ENCODE measurements at regions not wholly inside any gene's neighbourhood (a gene's known extent, or its start where the extent isn't known, plus 50 kb on each side); places are given as distances from the start of the nearest gene placed in this dataset.
"Not testable (repeated sequence)": the region's sequence is repeated elsewhere in the genome, so short reads cannot be mapped to it uniquely, and the experiment has no call there.

DNA sequence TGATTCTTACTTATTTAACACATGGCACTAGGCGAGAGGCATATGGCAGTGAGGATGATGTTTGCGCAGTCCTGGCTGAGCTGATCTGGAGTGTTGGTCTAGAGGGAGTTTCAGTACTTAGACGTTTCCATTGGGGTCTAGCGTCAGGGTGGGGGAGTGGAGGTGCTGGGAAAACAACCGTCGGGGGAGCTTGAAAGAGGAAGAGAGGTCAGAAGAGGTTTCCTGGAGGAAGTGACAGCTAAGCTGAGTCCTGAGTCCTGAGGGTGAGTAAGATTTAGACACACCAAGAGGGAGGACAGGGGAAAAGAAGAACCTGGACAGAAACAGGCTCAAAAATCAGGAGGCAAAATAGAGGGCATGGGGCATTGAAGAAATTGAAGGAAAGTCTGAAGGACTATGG, 81.4 kb downstream of the ALOX5AP start:
- DNase-seq (ENCODE audit: low read depth in 3 of 3) = no peak

DNA sequence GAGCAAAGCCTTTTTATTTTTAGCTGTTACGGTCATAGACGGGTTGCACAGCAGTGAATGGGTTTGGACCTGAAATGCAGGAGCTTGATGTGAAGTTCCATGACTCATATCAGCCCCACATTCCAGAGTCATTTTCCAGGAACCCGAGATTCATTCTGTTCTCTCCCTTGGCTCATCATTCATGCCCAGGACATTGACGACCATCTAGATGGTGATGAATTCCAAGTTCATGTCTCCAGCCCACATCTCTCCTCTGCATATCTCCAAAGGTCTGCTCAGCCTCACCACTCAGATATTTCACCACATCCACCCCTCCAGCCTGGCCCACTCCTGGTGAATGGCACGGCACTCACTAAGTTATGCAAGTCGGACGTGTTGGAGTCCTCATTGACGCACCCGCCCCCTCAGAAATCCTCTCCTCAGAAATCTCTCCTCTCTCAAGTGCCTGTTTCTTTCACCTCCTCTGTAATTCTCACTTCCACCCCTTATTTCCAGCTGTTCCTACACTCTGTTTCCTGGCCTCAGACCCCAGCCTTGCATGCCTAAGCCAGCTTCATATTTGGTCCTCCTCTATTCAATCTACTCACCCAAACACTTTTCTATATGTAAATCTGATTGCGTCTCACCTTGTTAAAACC, 83.1 kb downstream of the ALOX5AP start:
- DNase-seq (ENCODE audit: low read depth in 3 of 3) = no peak

DNA sequence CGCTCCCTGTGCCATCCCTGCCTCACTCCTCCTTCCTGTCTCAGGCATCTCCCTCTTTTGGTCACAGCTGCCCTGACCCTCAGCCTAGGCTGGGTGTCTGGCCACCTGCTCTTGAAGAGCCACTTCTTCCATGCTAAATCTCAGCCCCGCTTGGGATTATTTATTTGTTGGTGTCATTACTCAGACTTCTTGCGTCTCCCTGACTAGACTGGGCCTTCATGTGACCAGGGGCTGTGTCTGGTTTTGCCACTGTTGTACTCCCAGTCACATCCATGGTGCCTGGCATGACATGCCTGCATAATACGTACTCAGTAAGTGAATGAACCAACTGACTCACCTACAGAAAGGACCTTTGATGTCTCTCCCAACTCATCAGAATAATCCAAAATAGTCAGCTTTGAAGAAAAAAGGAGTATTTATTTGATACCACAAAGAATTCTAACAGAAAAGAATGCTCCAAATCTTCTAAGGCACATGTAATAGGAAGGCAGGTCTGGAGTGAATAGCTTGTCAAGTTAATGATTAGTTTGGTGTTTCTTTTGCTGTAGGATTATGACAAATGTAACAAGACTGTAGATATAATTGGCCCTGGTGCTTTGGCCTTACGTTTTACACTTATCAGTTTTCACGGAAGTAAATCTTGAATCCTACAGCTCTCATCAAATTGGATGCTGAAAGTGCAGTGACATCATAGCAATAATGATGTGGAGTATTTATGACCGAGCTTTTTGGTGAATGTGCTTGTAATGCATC, 84.0 kb downstream of the ALOX5AP start:
- DNase-seq (ENCODE audit: low read depth in 3 of 3) = no peak

DNA sequence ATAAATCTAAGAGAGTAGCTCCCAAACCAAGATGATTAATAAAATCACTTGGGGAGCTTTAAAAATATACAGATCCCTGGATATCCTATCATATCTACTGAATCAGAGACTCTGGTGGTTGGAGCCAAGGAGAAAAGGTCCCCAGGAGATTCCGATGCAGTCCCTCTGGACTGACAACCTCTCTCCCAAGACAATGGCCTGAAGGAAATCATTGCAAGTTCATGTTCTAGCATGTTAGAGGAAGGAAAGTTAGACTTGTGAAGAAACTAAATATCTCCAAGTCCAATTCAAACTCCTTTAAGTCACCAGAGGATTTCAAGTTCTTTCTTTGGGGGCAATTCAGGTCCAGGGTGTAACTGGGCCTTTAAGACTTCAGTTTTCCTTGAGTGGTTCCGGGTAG, 84.7 kb upstream of the MEDAG start:
- no peak for DNase-seq (ENCODE audit: low read depth in 3 of 3)

DNA sequence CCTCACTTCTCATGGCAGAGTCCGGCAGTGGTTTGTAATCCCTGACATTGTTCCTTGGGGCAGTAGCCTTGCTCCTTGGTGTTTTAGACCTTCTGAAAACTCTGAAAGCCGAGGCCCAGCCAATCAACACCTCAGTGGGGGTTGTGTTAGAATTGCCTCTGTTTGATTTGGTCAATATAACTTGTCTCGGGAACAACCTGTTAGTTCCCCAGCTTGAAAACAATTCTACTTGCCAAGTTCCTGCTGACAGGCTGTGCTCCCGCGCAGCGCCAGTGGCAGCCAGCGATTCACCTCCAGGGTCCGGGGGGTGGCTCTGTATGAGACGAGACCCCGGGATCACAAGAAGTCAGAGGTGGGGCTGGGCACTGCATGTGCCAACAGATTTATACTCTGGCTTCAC, 81.4 kb upstream of the MEDAG start:
- no peak for DNase-seq (ENCODE audit: low read depth in 3 of 3)

DNA sequence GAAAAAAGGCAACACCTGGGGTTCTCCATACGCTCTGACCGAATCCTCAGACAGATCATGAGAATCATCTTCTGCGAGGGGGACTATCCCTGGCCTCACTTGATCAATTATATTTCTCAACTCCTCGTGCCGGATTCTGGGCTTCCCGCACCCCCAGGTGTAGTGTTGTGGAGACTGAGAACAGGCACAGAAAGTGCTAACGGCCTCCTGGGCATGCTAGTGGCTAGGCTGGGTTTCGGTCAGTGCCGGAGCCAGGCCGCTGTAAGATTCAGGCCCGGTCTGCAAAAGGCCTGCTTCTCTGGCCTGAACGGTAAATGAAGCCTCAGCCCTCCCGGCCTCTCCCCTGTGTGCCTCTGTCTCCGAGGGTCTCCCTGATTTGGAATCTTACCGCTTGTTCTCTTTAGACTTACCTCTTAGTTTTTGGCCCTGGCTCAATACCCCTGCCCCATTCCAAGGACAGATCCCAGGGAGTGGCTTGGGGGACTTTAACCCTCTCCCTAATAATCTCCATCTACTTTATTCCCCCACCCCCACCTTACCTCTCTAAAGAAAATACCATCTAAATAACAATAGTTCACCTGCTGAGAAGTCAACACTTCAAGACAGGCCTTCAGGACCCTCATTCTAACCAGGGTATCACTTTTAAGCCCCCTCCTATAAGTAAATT, 79.0 kb upstream of the MEDAG start:
- no peak for DNase-seq (ENCODE audit: low read depth in 3 of 3)

DNA sequence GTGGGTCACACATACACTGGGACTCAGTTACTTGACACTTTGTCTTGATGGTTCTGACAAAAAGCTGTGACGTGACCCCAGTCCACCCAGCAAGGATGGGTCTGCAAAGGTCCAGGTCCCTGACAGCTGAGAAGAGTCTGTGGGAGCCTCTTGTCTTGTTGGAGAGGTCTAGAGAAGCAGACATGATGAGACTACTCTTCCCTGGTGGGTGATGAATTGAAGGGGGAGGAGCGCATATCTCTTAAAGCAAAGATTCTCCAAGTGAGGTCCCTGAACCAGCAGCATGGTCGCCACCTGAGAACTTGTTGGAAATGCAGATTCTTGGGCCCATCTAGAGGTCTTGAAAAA, 78.5 kb upstream of the MEDAG start:
- DNase-seq (ENCODE audit: low read depth in 3 of 3) = no peak

DNA sequence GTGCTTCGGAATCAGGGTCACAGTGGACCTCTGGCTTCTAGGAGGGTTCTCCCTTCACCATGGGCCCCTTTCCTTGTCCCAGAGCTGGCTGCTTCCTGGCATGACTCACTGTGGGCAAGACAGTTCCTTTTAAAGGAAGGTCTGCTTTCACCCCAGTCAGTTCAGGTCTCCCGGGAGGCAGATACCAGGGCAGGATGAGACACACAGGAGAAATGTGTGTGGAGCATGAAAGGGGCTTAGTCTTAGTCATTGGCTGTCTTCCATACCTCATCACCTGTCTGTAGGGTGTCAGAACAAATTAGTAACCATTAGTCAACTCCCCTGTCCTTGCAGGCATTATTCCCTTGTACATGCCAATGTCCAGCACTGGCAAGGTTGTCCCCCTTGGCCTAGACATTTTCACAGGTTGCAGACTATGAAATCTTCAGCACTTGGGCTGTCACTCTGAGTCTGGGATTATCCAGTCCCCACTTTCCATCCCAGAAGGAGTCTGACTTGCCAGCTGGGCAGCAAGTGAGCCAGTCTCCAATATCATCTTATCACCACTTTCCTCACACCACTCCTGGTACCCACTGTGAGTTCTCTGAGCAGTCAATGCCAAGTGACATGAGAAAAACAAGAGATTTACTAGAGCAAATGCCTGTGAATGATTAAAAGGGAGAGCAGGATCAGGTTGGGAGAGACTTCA, 76.8 kb upstream of the MEDAG start:
- DNase-seq (ENCODE audit: low read depth in 3 of 3) = no peak

DNA sequence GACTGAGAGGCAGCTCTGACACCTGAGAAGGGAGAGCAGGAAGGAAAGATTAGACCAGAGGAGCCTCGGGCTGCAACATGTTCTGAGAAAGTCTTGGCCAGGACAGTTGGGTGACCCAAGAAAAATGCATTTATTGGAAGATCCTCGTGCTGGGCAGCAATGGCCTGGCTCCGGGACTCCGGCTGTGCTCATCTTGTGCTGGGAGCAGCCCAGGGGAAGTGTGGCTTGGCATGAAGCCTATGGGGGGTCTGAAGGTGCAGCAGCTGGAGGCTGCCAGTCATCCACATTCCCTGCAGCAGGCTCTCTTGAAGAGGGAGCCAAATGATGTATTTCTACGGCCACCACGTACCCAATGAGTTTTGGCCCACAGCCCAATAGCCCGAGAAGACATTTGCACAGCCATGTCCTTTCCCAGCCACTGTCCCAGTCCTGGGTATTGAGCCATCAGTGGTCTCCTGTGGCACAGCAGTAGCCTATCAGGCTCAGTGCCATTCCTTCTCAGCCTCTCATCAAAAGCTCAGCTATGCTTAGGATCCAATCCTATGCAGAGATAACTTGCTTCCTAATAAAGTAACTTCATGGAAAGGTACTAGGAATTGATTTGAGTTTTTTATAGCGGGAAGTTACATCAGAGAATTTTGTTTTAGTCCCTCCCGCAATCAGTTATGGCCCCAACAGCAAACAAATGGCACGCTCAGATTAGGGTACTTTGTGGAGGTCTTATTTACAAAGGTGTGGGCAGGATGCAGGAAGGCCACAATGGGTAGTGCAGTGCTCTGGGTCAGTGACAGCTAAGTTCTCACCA, 76.0 kb upstream of the MEDAG start:
- no peak for DNase-seq (ENCODE audit: low read depth in 3 of 3)

DNA sequence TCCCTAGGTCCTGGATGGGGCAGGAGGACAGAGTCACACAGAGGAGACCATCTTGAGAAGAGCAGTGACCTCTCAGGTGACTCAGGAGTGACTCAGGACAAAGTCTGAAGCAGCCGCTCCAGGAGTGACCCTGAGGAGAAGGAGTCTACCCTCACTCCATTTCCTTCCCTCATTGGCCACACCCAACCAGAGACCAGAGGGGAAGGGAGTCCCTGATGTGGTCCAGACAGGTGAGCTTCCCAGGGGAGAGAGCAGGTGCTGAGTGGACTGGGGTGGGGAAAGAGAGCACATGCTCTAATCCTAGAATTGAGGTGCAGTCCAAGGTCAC, 75.5 kb upstream of the MEDAG start:
- DNase-seq (ENCODE audit: low read depth in 3 of 3) = no peak

DNA sequence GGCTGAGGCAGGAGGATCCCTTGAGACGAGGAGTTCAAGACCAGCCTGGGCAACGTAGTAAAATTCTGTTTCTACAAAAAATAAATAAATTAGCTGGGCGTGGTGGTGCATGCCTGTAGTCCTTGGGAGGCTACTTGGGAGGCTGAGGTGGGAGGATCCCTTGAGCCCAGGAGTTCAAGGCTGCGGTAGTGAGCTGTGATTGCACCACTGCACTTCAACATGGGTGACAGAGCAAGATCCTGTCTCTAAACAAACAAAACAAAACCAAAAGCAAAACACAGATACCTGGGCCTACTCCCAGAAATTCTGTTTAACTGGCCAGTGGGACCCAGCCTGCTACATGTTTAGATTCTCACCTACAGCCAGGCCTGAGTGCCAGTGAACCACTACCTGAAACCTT, 74.6 kb upstream of the MEDAG start:
- DNase-seq (ENCODE audit: low read depth in 3 of 3) = no peak

DNA sequence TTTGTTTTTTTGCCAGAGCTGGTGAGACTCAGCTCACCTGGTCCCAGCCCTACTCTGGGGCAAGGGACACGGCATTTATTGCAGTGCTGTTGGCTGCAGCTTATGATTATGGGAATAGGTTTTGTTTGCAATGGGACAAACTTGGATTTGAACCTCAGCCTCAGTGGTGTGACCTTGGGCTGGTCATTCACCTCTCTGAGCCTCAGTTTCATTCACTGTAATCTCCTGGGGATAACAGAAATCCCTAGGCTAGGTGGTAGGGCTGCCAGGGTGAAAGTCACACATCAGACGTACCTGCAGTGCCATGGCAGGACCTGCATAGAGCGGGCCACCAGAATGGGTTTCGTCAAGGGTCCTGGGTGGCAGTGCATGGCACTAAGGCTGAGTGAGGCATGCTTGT, 73.7 kb upstream of the MEDAG start:
- no peak for DNase-seq (ENCODE audit: low read depth in 3 of 3)

DNA sequence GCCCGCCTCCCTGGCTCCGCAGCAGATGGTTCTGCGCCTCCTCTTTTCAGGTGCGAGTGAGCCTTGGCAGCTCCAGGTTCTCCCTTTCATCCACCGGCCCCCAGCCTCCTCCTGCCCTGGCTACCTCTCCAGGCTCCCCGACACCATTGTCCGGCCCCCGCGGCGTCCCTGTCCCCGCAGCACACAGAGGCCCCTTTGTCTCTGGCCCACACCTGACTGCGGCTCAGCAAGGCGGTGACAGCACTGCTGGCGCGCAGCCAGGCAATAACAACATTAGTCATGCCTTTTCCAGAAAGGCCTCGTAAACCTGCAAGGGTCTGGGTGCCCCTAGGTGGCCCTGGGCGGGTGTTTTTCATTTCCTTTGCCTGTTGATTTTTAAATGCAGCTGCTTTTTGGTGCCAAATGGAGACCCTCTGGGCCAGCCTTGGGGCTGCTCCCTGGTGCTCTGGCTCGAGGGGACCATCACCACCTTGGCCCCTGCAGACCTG, 73.2 kb upstream of the MEDAG start:
- peak in 1 of 3 experiments; percentile 59 for DNase-seq (ENCODE audit: low read depth in 3 of 3)

DNA sequence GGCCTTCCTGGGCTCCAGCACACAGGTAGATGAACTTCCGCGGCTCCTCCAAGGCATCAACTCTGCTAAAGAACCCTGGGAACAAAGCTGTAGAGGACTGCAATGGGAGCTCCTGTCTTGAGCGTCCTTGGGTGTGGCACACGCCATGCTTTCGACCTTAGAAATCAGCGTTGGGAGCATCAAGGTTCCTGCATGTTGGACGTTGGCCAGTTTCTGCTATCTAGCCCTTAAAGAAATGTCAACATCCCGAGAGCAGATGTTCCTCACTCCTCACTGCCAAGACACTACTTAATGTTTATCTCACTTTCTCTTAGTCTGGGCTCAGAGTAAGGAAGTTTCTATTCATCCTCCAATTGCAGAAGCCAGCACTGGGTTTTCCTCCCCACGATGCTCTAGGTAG, 70.6 kb upstream of the MEDAG start:
- DNase-seq (ENCODE audit: low read depth in 3 of 3) = no peak

DNA sequence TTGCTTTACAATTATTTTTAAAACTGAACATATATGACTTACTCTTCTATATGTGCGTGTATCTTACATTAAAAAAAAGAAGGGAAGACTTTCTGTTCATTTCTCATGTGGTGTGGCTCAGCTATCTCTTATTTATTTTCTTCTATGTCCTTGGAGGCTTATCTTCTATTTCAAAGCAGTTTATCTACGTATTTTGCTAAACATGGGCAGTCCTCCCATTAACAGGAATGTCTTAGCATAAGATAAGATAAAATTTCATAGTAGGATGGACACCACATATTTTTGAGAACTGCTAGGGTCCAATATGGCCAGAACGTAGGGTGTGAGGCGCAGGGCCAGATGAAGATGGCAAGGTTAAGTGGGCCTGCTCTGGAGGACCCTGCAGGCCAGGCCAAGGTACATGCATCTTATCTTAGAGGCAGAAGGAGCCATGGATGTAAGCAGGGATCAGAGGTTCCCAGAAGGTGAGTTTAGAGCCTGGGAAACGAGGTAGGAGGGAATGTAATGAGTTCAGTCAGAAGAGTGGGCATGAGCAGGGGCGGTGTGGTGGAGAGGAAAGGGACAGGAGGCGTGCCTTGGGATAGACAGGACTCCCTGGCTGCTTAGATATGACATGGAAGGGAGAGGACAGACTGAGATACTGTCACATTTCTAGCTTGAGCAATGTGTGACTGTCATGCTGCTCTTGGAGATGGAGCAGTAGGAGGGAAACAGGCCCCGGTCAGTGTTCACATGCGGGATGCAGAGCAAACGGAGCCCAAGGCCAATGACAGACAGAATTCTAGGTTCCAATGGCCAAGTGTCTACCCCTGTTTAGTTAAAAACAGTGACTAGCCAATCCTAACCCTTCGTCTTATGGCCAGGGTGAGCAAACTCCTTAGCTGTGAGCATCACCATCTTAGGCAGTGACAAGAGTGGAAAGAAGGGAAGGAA, 68.6 kb upstream of the MEDAG start:
- no peak for DNase-seq (ENCODE audit: low read depth in 3 of 3)

DNA sequence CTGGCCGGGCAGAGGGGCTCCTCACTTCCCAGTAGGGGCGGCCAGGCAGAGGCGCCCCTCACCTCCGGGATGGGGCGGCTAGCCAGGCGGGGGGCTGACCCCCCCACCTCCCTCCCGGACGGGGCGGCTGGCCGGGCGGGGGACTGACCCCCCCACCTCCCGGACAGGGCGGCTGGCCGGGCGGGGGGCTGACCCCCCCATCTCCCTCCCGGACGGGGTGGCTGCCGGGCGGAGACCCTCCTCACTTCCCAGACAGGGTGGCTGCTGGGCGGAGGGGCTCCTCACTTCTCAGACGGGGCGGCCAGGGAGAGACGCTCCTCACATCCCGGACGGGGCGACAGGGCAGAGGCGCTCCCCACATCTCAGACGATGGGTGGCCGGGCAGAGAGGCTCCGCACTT, 66.4 kb upstream of the MEDAG start:
- not testable (repeated sequence) for DNase-seq (ENCODE audit: low read depth in 3 of 3)

DNA sequence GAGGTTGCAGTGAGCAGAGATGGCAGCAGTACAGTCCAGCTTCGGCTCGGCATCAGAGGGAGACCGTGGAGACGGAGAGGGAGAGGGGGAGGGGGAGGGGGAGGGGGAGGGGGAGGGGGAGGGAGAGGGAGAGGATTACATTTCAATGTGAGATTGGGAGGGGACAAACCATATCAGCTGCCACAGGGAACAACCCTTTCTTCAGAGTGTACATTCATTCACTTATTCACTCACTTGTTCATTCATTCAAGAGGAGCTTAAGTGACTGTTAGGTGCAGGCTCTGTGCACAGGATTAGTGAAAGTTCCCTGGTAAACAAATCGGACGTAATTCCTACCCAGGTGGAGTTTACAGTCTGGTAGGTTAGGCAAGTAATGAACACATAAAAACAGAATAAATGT, 65.6 kb upstream of the MEDAG start:
- no peak for DNase-seq (ENCODE audit: low read depth in 3 of 3)

DNA sequence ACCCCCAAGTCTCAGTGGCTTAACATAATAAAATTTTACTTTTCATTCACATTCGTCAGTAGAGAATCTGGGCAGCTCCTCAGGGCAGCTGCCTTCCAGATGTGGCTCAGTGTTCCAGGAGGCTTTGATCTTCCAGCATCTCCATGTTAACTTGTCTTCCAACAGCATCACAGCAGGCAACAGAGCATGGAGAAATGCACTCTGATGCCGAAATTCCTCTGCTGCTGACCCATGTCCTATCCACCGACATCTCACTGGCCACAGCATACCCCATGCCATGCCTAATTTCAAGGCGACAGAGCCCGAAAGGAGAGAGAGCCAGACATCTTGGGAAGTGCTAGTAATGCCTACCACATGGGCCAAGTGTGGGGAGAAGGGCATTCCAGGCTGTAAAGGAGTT, 64.9 kb upstream of the MEDAG start:
- DNase-seq (ENCODE audit: low read depth in 3 of 3) = no peak

DNA sequence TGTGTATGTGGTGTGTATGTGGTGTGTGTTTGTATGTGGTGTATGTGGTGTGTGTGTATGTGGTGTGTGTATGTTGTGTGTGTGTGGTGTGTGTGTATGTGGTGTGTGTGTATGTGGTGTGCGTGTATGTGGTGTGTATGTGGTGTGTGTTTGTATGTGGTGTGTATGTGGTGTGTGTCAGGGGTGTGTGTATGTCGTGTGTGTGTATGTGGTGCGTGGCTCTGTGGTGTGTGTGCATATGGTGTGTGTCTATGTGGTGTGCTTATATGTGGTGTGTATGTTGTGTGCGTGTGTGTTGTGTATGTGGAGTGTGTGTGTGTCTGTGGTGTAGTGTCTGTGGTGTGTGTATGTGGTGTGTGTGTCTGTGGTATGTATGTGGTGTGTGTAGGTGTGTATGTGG, 62.5 kb upstream of the MEDAG start:
- DNase-seq (ENCODE audit: low read depth in 3 of 3) = no peak

DNA sequence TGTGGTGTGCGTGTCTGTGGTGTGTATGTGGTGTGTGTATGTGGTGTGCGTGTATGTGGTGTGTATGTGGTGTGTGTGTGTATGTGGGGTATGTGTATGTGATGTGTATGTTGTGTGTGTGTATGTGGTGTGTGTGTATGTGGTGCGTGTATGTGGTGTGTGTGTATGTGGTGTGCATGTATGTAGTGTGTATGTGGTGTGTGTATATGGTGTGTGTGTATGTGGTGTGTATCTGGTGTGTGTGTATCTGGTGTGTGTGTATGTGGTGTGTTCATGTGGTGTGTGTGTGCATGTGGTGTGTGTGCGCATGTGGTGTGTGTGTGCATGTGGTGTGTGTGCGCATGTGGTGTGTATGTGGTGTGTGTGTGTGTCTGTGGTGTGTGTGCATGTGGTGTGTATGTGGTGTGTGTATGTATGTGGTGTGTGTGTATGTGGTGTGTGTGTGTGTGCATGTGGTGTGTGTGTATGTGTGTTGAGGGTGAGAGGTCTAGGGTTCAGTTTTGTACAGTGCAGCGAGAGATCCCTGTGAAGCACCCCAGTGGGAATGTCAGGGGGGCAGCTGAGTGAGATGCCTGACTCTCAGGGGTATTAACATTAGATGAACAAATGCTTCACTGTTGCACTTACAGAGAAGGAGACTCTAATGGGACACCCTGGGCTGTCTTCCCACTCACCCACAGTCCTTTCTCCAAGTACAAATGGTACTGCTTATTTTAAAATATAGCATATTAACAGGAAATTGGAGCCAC, 61.3 kb upstream of the MEDAG start:
- DNase-seq (ENCODE audit: low read depth in 3 of 3) = no peak
